ENCODE measurements at regions not wholly inside any gene's neighbourhood (a gene's known extent, or its start where the extent isn't known, plus 50 kb on each side); places are given as distances from the start of the nearest gene placed in this dataset.

GRCh38 chr5:67746103-67746502 lies 469.5 kb upstream of the PIK3R1 start:
- Histone ChIP-seq H3K4me3 (no peak overlapping the region), H3K4me1 (peaks cover 0 to under 1% (median 0%) of the 10 kb centered on the region in 4 donors), H3K27ac (no peak overlapping the region), H3K36me3 (no peaks in the 10 kb centered on the region), H3K27me3 (no peaks in the 10 kb centered on the region), H3K9me3 (peaks cover 0 to 4% (median 0%) of the 10 kb centered on the region in 3 donors)
- no peak for DNase-seq
- intact Hi-C loops (cut with DNase I; ENCODE audit: low total_unique reads) = no loop called here
- TF ChIP-seq CTCF (IDR thresholded peaks at IDR 0.05) = no peak

GRCh38 chr5:67732921-67733320 lies 482.6 kb upstream of the PIK3R1 start:
- DNase-seq = no peak
- intact Hi-C loops (cut with DNase I; ENCODE audit: low total_unique reads) = no loop called here
- Histone ChIP-seq H3K27ac (no peak overlapping the region), H3K36me3 (no peaks in the 10 kb centered on the region), H3K4me3 (no peak overlapping the region), H3K27me3 (no peaks in the 10 kb centered on the region), H3K9me3 (no peaks in the 10 kb centered on the region), H3K4me1 (peaks cover 0 to 9% (median 2%) of the 10 kb centered on the region in 4 donors)
- TF ChIP-seq CTCF (IDR thresholded peaks at IDR 0.05) = no peak

GRCh38 chr5:67732471-67732870 lies 483.1 kb upstream of the PIK3R1 start:
- no peak for DNase-seq
- no peaks in the 10 kb centered on the region for H3K9me3 ChIP-seq
- no peak for TF ChIP-seq CTCF (IDR thresholded peaks at IDR 0.05)
- no peak overlapping the region for H3K27ac ChIP-seq
- intact Hi-C loops (cut with DNase I; ENCODE audit: low total_unique reads) = no loop called here
- no peaks in the 10 kb centered on the region for H3K27me3 ChIP-seq
- no peaks in the 10 kb centered on the region for H3K36me3 ChIP-seq
- no peak overlapping the region for H3K4me3 ChIP-seq
- H3K4me1 ChIP-seq = peaks cover 0 to 9% (median 2%) of the 10 kb centered on the region in 4 donors

GRCh38 chr5:67731886-67732285 lies 483.7 kb upstream of the PIK3R1 start:
- H3K27ac ChIP-seq = no peak overlapping the region
- DNase-seq = no peak

GRCh38 chr5:67730917-67731474 lies 484.6 kb upstream of the PIK3R1 start:
- Histone ChIP-seq H3K27ac (no peak overlapping the region), H3K36me3 (no peaks in the 10 kb centered on the region), H3K4me1 (peaks cover 0 to 17% (median 2%) of the 10 kb centered on the region in 4 donors), H3K4me3 (no peak overlapping the region), H3K27me3 (no peaks in the 10 kb centered on the region), H3K9me3 (no peaks in the 10 kb centered on the region)
- no peak for TF ChIP-seq CTCF (IDR thresholded peaks at IDR 0.05)
- no peak for DNase-seq
- intact Hi-C loops (cut with DNase I; ENCODE audit: low total_unique reads) = no loop called here

More at GRCh38 chr5:67731886-67732285, 483.7 kb upstream of the PIK3R1 start:
- intact Hi-C loops (cut with DNase I; ENCODE audit: low total_unique reads) = no loop called here
- Histone ChIP-seq H3K9me3 (no peaks in the 10 kb centered on the region), H3K27me3 (no peaks in the 10 kb centered on the region), H3K36me3 (no peaks in the 10 kb centered on the region), H3K4me1 (peaks cover 0 to 9% (median 2%) of the 10 kb centered on the region in 4 donors), H3K4me3 (no peak overlapping the region)
- no peak for TF ChIP-seq CTCF (IDR thresholded peaks at IDR 0.05)

All from tibial artery (tissue), 4 donors.